GM12865 (cell line): ENCODE measurements at regions not wholly inside any gene's neighbourhood (a gene's known extent, or its start where the extent isn't known, plus 50 kb on each side); places are given as distances from the start of the nearest gene placed in this dataset.

Experiments
- DNase-seq: peaks from one replicate; pipeline ENCODE4 v3.0.0; 2010; ENCODE audit warnings: low read depth
- H3K4me3 ChIP-seq: 2 replicates; pipeline ENCODE4 v1.5.1; 2011; ENCODE audit warnings: mild to moderate bottlenecking, low read depth, low read length, control low read depth
- TF ChIP-seq, protein P1 (sequence below): IDR thresholded peaks from 2 replicates; pipeline ENCODE4 v1.5.1; 2011; ENCODE audit warnings: low read length, control low read depth, low read depth, inconsistent platforms; ENCODE audit not compliant: insufficient read depth; ENCODE audit errors: missing control alignments

DNA sequence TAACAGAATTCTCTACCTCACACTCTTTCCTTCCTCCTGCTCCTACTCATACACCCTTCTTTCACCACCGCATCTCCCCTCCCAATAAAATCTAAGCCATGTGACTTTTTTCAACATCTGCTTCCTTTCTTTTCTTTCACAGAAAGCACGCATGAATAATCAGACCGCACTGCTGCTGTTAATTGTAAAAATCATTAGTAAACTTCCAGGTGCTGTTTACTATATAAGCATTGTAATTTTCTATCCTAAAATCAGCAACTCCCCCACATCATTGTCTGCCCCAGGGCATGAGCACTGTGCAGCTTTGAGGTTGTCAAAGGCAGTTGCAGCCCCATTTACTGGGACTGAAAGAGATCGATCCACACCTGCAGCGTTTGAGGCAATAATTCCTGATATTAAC is 782.6 kb upstream of the ID2 start:
- no peak overlapping the region for H3K4me3 ChIP-seq
- DNase-seq = no peak
- TF ChIP-seq, protein P1, sequence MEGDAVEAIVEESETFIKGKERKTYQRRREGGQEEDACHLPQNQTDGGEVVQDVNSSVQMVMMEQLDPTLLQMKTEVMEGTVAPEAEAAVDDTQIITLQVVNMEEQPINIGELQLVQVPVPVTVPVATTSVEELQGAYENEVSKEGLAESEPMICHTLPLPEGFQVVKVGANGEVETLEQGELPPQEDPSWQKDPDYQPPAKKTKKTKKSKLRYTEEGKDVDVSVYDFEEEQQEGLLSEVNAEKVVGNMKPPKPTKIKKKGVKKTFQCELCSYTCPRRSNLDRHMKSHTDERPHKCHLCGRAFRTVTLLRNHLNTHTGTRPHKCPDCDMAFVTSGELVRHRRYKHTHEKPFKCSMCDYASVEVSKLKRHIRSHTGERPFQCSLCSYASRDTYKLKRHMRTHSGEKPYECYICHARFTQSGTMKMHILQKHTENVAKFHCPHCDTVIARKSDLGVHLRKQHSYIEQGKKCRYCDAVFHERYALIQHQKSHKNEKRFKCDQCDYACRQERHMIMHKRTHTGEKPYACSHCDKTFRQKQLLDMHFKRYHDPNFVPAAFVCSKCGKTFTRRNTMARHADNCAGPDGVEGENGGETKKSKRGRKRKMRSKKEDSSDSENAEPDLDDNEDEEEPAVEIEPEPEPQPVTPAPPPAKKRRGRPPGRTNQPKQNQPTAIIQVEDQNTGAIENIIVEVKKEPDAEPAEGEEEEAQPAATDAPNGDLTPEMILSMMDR = no peak

DNA sequence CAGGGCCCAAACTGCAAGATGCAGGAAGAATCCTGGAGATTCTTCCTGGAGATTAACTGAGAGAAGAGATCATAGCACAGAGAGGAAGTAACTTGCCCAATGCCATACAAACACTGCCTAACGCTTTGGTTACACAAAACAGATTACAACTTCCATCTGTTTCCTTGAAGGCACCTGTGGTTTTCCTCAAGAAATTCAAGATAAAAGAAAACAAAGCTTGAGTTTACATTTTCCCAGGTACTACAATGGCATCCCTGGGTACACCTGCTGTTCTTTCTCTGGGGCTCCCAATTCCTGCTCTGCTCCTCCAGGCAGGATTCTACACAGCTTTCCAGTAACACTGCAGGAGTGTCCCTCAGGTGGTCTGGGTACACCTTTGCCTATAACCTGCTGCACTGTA is 781.9 kb upstream of the ID2 start:
- TF ChIP-seq, protein P1 = no peak
- no peak for DNase-seq
- no peak overlapping the region for H3K4me3 ChIP-seq

DNA sequence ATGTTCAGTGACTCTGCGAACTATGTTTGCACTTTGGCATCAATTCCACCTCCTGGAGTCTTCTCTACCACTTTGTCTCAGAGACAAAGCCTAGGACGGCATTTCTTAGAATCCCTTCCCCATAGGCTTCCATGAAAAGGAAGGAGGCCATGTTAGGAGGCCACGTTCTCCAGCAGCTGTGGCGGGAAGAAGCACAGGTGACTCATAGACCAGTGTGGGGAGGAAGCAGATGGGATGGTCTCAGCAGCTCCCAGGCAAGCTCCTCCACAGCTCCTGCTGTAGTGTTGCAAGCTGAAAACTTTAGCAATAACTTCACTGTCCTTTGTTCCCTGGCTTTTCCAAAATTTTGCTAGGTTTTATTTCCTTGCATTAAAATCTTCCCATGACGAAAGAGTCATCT is 781.3 kb upstream of the ID2 start:
- TF ChIP-seq, protein P1 = no peak
- H3K4me3 ChIP-seq = no peak overlapping the region
- no peak for DNase-seq

DNA sequence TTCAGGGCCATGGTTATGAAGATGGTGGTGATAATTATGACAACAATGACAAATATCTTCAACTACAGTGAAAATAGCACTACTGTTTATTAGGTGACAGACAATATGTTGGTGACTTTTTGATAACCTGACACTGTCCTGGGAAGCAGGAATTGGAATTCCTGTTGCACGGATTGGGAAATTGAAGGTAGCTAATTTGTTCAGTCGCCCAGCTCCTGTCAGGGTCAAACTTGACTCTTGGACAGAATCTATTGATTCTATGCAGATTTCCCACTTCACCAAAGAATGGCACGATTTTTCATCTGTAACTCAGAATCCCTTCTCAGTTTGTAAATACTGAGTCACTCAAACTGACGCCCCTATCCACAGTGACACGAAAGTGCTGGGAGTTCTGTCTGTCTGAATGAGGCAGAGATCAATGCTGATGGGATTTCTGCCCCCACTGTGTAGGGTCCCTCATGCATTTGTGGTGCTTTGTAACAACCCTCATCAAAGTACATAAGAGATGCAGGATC is 779.5 kb upstream of the ID2 start:
- TF ChIP-seq, protein P1 = no peak
- DNase-seq = no peak

DNA sequence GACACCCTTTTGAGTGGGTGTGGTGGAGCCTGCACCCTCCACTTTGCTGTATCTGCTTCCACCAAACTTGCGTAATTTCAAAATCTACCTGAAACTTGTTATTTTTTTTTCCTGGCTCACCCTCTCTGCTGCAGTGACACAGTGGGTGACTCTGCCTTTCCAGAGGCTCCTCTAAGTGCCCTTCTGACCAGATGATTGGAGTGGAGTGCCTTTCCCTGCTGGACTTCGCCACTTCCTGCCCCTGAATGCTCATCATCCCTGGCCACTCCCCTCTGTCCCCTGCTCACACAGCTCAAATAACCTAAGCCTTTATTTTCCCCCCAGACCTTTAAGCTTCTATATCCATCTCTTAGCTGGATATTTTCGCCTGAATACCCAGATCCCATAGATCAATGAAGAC is 777.5 kb upstream of the ID2 start:
- H3K4me3 ChIP-seq = no peak overlapping the region
- no peak for DNase-seq
- TF ChIP-seq, protein P1 = no peak

More for the DNA sequence above, 779.5 kb upstream of the ID2 start:
- no peak overlapping the region for H3K4me3 ChIP-seq

DNA sequence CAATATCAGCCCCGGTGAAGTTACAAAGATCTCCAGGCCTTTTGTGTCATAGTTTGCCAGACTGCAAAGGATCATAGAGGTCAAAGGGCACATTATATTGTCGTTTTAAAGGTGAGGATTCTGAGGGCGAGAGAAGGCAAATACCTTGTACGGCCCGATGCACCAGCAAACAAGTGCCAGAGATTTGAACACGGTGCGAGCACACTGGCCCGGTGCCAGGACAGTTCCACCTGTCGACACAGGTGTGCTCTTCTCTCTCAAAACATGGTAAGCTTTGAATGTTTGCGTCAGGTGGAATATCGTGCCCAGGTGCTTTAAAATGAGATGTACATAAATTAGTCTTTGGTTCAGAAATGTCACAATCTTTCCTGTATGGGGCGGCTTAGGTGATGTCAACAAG is 776.1 kb upstream of the ID2 start:
- no peak for DNase-seq
- no peak overlapping the region for H3K4me3 ChIP-seq

DNA sequence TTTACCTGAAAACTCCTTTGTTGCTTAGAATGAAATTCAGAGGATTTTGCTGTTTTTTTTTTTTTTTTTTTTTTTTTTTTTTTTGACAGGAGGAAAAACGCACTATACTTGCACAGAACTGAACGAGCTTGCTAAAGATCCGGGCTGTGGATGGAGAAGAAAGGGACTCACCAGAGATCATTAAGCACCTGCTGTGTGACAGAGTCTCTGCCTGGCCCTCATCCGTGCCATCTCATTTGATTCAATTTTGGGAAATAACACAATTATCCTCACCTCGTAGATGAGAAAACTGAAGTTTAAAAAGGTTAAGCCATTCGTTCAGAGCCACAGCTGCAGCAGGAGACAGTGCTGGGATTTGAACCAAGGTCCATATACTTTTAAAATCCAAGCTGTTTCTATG is 775.4 kb upstream of the ID2 start:
- DNase-seq = no peak
- TF ChIP-seq, protein P1 = no peak

More for the DNA sequence above, 776.1 kb upstream of the ID2 start:
- TF ChIP-seq, protein P1 = no peak

More for the DNA sequence above, 775.4 kb upstream of the ID2 start:
- no peak overlapping the region for H3K4me3 ChIP-seq
